GM12878 (cell line): ENCODE measurements at regions not wholly inside any gene's neighbourhood (a gene's known extent, or its start where the extent isn't known, plus 50 kb on each side); places are given as distances from the start of the nearest gene placed in this dataset.

ENCODE experiments used
- ATF2 ChIP-seq: IDR thresholded peaks from 2 replicates; pipeline ENCODE4 v1.6.1; 2012; ENCODE audit warnings: low read length, inconsistent platforms
- BHLHE40 ChIP-seq, 2 experiments: fragments of 450-650 bp in 1 of 2; IDR thresholded peaks; 2 replicates each; pipeline ENCODE4 v1.6.1; 2011 to 2017; ENCODE audit warnings: low read depth in 2 of 2, borderline replicate concordance in 1 of 2, improper control_type of control experiment in 1 of 2, low read length in 1 of 2, mild to moderate bottlenecking in 1 of 2
- EZH2 ChIP-seq: IDR thresholded peaks from 2 replicates; pipeline ENCODE4 v1.6.1; 2012; ENCODE audit warnings: low read depth, mild to moderate bottlenecking, control low read depth, inconsistent platforms, low read length, borderline replicate concordance; ENCODE audit not compliant: control insufficient read depth
- MAX ChIP-seq: IDR thresholded peaks from 2 replicates; pipeline ENCODE4 v1.6.1; 2012; ENCODE audit warnings: low read depth, low read length, improper control_type of control experiment
- PRDM15 ChIP-seq: fragments of 450-650 bp; formaldehyde crosslinking; IDR thresholded peaks from 2 replicates; pipeline ENCODE4 v1.4.0; 2020; ENCODE audit warnings: mild to moderate bottlenecking, moderate library complexity

GRCh38 chr2:78615956-78616355 is 409.5 kb upstream of the REG3G start:
- TF ChIP-seq PRDM15 (no peak), EZH2 (no peak), ATF2 (no peak), BHLHE40 (IDR thresholded peaks at IDR 0.05; ENCODE audit: borderline replicate concordance in 1 of 2, low read depth in 2 of 2, low read length in 1 of 2) (no peak), MAX (no peak)
